SK-N-SH treated with all-trans-retinoic acid at 6 μM for 48 hours (cell line): ENCODE measurements at regions not wholly inside any gene's neighbourhood (a gene's known extent, or its start where the extent isn't known, plus 50 kb on each side); places are given as distances from the start of the nearest gene placed in this dataset.

Experiments used
- ARNTL ChIP-seq: fragments of 450-650 bp; formaldehyde crosslinking; IDR thresholded peaks from 2 replicates; pipeline ENCODE4 v1.5.0; 2020; ENCODE audit warnings: low read depth, mild to moderate bottlenecking, moderate library complexity, borderline replicate concordance
- CSRNP3 ChIP-seq: fragments of 250-450 bp; sonication (Bioruptor Pico); IDR thresholded peaks from 2 replicates; pipeline ENCODE4 v1.5.1; 2021; ENCODE audit warnings: mild to moderate bottlenecking, moderate library complexity
- OSR1 ChIP-seq: fragments of 250-450 bp; sonication (Bioruptor Pico); IDR thresholded peaks from 2 replicates; pipeline ENCODE4 v1.8.0; 2022; ENCODE audit warnings: moderate library complexity, mild to moderate bottlenecking, inconsistent platforms
- PATZ1 ChIP-seq: fragments of 250-450 bp; sonication (Bioruptor Pico); IDR thresholded peaks from 2 replicates; pipeline ENCODE4 v1.8.0; 2020; ENCODE audit warnings: mild to moderate bottlenecking, moderate library complexity, borderline replicate concordance
- PPARA ChIP-seq: fragments of 250-450 bp; sonication (Bioruptor Pico); IDR thresholded peaks from 2 replicates; pipeline ENCODE4 v1.5.0; 2020; ENCODE audit warnings: mild to moderate bottlenecking, borderline replicate concordance
- RARB ChIP-seq: fragments of 250-450 bp; sonication (Bioruptor Pico); IDR thresholded peaks from 2 replicates; pipeline ENCODE4 v1.8.0; 2021; ENCODE audit warnings: mild to moderate bottlenecking, moderate library complexity
- TCF4 ChIP-seq: fragments of 250-450 bp; sonication (Bioruptor Pico); IDR thresholded peaks from 2 replicates; pipeline ENCODE4 v1.8.0; 2021; ENCODE audit warnings: mild to moderate bottlenecking, moderate library complexity, borderline replicate concordance
- ZC3H10 ChIP-seq: fragments of 250-450 bp; sonication (Bioruptor Pico); IDR thresholded peaks from 2 replicates; pipeline ENCODE4 v1.5.1; 2021; ENCODE audit warnings: mild to moderate bottlenecking, moderate library complexity
- ZNF70 ChIP-seq: fragments of 450-650 bp; formaldehyde crosslinking; IDR thresholded peaks from 2 replicates; pipeline ENCODE4 v1.5.0; 2020; ENCODE audit warnings: mild to moderate bottlenecking, moderate library complexity
- TF ChIP-seq, protein P1 (sequence below): fragments of 250-450 bp; sonication (Bioruptor Pico); IDR thresholded peaks from 2 replicates; pipeline ENCODE4 v1.8.0; 2021; ENCODE audit warnings: low read depth, mild to moderate bottlenecking, moderate library complexity, borderline replicate concordance

- no peak for TF ChIP-seq PPARA (CRISPR knock-in tag)
- no peak for TF ChIP-seq RARB (CRISPR knock-in tag)
- TF ChIP-seq OSR1 (CRISPR knock-in tag), result no peak
- no peak for TF ChIP-seq TCF4 (CRISPR knock-in tag)
- no peak for TF ChIP-seq ZC3H10
- no peak for TF ChIP-seq CSRNP3 (CRISPR knock-in tag)
- TF ChIP-seq PATZ1, result no peak
- TF ChIP-seq, protein P1, sequence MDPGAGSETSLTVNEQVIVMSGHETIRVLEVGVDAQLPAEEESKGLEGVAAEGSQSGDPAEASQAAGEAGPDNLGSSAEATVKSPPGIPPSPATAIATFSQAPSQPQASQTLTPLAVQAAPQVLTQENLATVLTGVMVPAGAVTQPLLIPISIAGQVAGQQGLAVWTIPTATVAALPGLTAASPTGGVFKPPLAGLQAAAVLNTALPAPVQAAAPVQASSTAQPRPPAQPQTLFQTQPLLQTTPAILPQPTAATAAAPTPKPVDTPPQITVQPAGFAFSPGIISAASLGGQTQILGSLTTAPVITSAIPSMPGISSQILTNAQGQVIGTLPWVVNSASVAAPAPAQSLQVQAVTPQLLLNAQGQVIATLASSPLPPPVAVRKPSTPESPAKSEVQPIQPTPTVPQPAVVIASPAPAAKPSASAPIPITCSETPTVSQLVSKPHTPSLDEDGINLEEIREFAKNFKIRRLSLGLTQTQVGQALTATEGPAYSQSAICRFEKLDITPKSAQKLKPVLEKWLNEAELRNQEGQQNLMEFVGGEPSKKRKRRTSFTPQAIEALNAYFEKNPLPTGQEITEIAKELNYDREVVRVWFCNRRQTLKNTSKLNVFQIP (CRISPR knock-in tag), result no peak
- TF ChIP-seq ARNTL (CRISPR knock-in tag), result no peak
- TF ChIP-seq ZNF70, result no peak
Observed at GRCh38 chr5:158600679-158601078, 499.0 kb downstream of the EBF1 start.
